OCI-LY1 (cell line): ENCODE measurements at regions not wholly inside any gene's neighbourhood (a gene's known extent, or its start where the extent isn't known, plus 50 kb on each side); places are given as distances from the start of the nearest gene placed in this dataset.
A peak's percentile ranks its signal among the peaks of the same experiment; 100 is the strongest.

ENCODE experiments used
- H2AFZ ChIP-seq: fragments of 200-600 bp; sonication (generic), shearing (Covaris generic); 2 replicates; pipeline ENCODE4 v1.6.0; 2014; ENCODE audit warnings: antibody characterized with exemption, mild to moderate bottlenecking, low read length
- H3F3A ChIP-seq: fragments of 200-600 bp; sonication (generic), shearing (Covaris generic); 2 replicates; pipeline ENCODE4 v1.6.0; 2014; ENCODE audit warnings: mild to moderate bottlenecking, antibody characterized with exemption, low read length, moderate library complexity; ENCODE audit not compliant: insufficient read depth
- H3K27ac ChIP-seq: fragments of 200-600 bp; sonication (generic); 2 replicates; pipeline ENCODE4 v1.5.1; 2014; ENCODE audit warnings: low read length, mixed run types, mild to moderate bottlenecking, low read depth; ENCODE audit not compliant: poor library complexity, severe bottlenecking
- H3K27me3 ChIP-seq: fragments of 200-600 bp; sonication (generic); 2 replicates; pipeline ENCODE4 v1.6.0; 2014; ENCODE audit warnings: antibody characterized with exemption, mild to moderate bottlenecking, low read length, moderate library complexity; ENCODE audit not compliant: insufficient read depth
- H3K36me3 ChIP-seq: fragments of 200-600 bp; sonication (generic); 2 replicates; pipeline ENCODE4 v1.6.1; 2014; ENCODE audit warnings: mild to moderate bottlenecking, antibody characterized with exemption, low read length, moderate library complexity, mixed read lengths; ENCODE audit not compliant: insufficient read depth
- H3K4me1 ChIP-seq: fragments of 200-600 bp; sonication (generic); 2 replicates; pipeline ENCODE4 v1.5.1; 2014; ENCODE audit warnings: mild to moderate bottlenecking, low read length, moderate library complexity; ENCODE audit not compliant: insufficient read depth, severe bottlenecking
- H3K4me2 ChIP-seq: fragments of 200-600 bp; sonication (generic), shearing (Covaris generic); 2 replicates; pipeline ENCODE4 v1.6.1; 2014; ENCODE audit warnings: low read length
- H3K4me3 ChIP-seq: fragments of 200-600 bp; sonication (generic); 2 replicates; pipeline ENCODE4 v1.5.1; 2014; ENCODE audit warnings: low read length, low read depth, mild to moderate bottlenecking, mixed read lengths; ENCODE audit not compliant: poor library complexity, severe bottlenecking
- H3K79me2 ChIP-seq: fragments of 200-600 bp; shearing (Covaris generic); 2 replicates; pipeline ENCODE4 v1.6.1; 2016; ENCODE audit warnings: mixed run types, low read length, mixed read lengths; ENCODE audit not compliant: insufficient read depth
- H3K9ac ChIP-seq: fragments of 200-600 bp; sonication (generic), shearing (Covaris generic); 2 replicates; pipeline ENCODE4 v1.6.1; 2014; ENCODE audit warnings: mild to moderate bottlenecking, low read length, mixed read lengths
- H3K9me2 ChIP-seq: fragments of 200-600 bp; sonication (generic), shearing (Covaris generic); 2 replicates; pipeline ENCODE4 v1.6.1; 2014; ENCODE audit warnings: low read depth, mild to moderate bottlenecking, low read length, mixed read lengths
- H3K9me3 ChIP-seq: fragments of 200-600 bp; shearing (Covaris generic); 2 replicates; pipeline ENCODE4 v1.6.1; 2014; ENCODE audit warnings: low read length, mixed read lengths
- H4K20me1 ChIP-seq: fragments of 200-600 bp; sonication (generic), shearing (Covaris generic); 2 replicates; pipeline ENCODE4 v1.6.0; 2016; ENCODE audit warnings: mild to moderate bottlenecking, low read length; ENCODE audit not compliant: insufficient read depth
- EZH2 ChIP-seq: fragments of 200-600 bp; sonication (generic), shearing (Covaris generic); IDR thresholded peaks from 2 replicates; pipeline ENCODE4 v1.8.0; 2017; ENCODE audit warnings: borderline replicate concordance, mixed run types, mild to moderate bottlenecking, antibody characterized with exemption, low read length, moderate library complexity, mixed read lengths
- TF ChIP-seq, protein P1 (sequence below): fragments of 200-600 bp; sonication (generic), shearing (Covaris generic); IDR thresholded peaks from 2 replicates; pipeline ENCODE4 v1.5.1; 2017; ENCODE audit warnings: mild to moderate bottlenecking, antibody characterized with exemption, low read length, moderate library complexity, mixed read lengths

- Histone ChIP-seq H3K36me3 (no peaks in the 10 kb centered on the region), H3K9me2 (no peaks in the 10 kb centered on the region), H2AFZ (peak overlapping the region; percentile 11; the same call in 1 of the 2 replicates), H3K4me2 (peak overlapping the region; percentile 70), H3K4me1 (peaks cover 6% of the 10 kb centered on the region), H4K20me1 (no peaks in the 10 kb centered on the region), H3K79me2 (no peaks in the 10 kb centered on the region), H3K27ac (no peak overlapping the region), H3K9me3 (no peaks in the 10 kb centered on the region), H3K9ac (peak overlapping the region; percentile 32; the same call in 1 of the 2 replicates), H3K4me3 (peak overlapping the region; percentile 60), H3F3A (no peaks in the 10 kb centered on the region), H3K27me3 (no peaks in the 10 kb centered on the region)
- TF ChIP-seq, protein P1, sequence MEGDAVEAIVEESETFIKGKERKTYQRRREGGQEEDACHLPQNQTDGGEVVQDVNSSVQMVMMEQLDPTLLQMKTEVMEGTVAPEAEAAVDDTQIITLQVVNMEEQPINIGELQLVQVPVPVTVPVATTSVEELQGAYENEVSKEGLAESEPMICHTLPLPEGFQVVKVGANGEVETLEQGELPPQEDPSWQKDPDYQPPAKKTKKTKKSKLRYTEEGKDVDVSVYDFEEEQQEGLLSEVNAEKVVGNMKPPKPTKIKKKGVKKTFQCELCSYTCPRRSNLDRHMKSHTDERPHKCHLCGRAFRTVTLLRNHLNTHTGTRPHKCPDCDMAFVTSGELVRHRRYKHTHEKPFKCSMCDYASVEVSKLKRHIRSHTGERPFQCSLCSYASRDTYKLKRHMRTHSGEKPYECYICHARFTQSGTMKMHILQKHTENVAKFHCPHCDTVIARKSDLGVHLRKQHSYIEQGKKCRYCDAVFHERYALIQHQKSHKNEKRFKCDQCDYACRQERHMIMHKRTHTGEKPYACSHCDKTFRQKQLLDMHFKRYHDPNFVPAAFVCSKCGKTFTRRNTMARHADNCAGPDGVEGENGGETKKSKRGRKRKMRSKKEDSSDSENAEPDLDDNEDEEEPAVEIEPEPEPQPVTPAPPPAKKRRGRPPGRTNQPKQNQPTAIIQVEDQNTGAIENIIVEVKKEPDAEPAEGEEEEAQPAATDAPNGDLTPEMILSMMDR, result no peak
- TF ChIP-seq EZH2, result no peak
Observed at GRCh38 chr3:107928084-107928445, 162.8 kb downstream of the CD47 start.

- Histone ChIP-seq H3K36me3 (no peaks in the 10 kb centered on the region), H3K27ac (no peak overlapping the region), H3F3A (no peaks in the 10 kb centered on the region), H2AFZ (peak overlapping the region; percentile 11; the same call in 1 of the 2 replicates), H3K27me3 (no peaks in the 10 kb centered on the region), H3K4me3 (peak overlapping the region; percentile 60), H3K79me2 (no peaks in the 10 kb centered on the region), H3K9me2 (no peaks in the 10 kb centered on the region), H3K4me2 (peak overlapping the region; percentile 70), H3K4me1 (peaks cover 6% of the 10 kb centered on the region), H4K20me1 (no peaks in the 10 kb centered on the region), H3K9me3 (no peaks in the 10 kb centered on the region), H3K9ac (peak overlapping the region; percentile 32; the same call in 1 of the 2 replicates)
- no peak for TF ChIP-seq EZH2
- TF ChIP-seq, protein P1, result peak; percentile 98
Observed at GRCh38 chr3:107927361-107928083, 163.3 kb downstream of the CD47 start.

- Histone ChIP-seq H3K9me2 (no peaks in the 10 kb centered on the region), H3K27ac (no peak overlapping the region), H3K9ac (no peak overlapping the region), H3K9me3 (no peaks in the 10 kb centered on the region), H3K79me2 (no peaks in the 10 kb centered on the region), H2AFZ (no peak overlapping the region), H3K27me3 (no peaks in the 10 kb centered on the region), H3F3A (no peaks in the 10 kb centered on the region), H3K4me3 (no peak overlapping the region), H3K4me1 (peaks cover 6% of the 10 kb centered on the region), H4K20me1 (no peaks in the 10 kb centered on the region), H3K36me3 (no peaks in the 10 kb centered on the region), H3K4me2 (no peak overlapping the region)
- TF ChIP-seq EZH2, result no peak
- TF ChIP-seq, protein P1, result no peak
Observed at GRCh38 chr3:107925851-107926250, 165.0 kb downstream of the CD47 start.
